ENCODE measurements at regions not wholly inside any gene's neighbourhood (a gene's known extent, or its start where the extent isn't known, plus 50 kb on each side); places are given as distances from the start of the nearest gene placed in this dataset.

DNA sequence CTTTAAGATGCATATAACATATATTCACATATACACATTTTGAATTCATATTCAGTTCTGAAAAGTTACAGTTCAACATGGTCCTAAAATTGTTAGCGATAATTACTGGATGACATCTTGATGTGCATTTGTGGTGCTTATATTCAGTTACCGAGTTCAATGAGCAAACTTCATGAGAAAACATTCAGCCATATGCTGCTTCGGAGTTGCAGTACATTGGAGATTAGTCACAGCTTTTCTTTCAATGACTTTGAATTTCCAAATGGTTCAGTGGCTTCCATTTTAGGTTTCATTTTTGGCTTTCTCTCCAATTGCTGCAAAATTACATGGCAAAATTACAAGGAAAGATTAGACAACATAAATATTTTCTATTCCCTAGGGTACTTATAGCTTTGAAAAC, 198.3 kb upstream of the CNTN3 start:
- no peaks in the 10 kb centered on the region for H3K36me3 ChIP-seq (ENCODE audit: control insufficient read depth in 2 of 2, extremely low read depth in 1 of 2, insufficient read depth in 2 of 2, low read length in 2 of 2)
- no peak overlapping the region for H3K4me2 ChIP-seq (ENCODE audit: insufficient read depth, low read length)
- CTCF ChIA-PET, result no interaction called here
- dilution Hi-C loops (cut with MboI; ENCODE audit: extremely low pct_ligation_motif_present, low sequenced_read_pairs) (no loop called here), intact Hi-C loops (cut with micrococcal nuclease) (no loop called here)
- POLR2A ChIA-PET, result no interaction called here
- no TSS peak for BruUV-seq (replicated peaks)
- peaks cover 2% of the 10 kb centered on the region for H3K9me3 ChIP-seq (replicated peaks; ENCODE audit: control insufficient read depth, insufficient read depth, low read length)
- H3K9me1 ChIP-seq (replicated peaks; ENCODE audit: control insufficient read depth, extremely low read depth, insufficient read depth, low read length), result no peaks in the 10 kb centered on the region
- TF ChIP-seq POLR2AphosphoS5 (IDR thresholded peaks at IDR 0.05; ENCODE audit: insufficient read depth, low read depth, low read length) (no peak), GATA2 (IDR thresholded peaks at IDR 0.05; ENCODE audit: insufficient read depth, insufficient read length, low read depth, low read length) (no peak), POLR2A (IDR thresholded peaks at IDR 0.05; ENCODE audit: low read depth, low read length) (no peak), EZH2 (IDR thresholded peaks at IDR 0.05; ENCODE audit: borderline replicate concordance, low read depth, low read length, severe bottlenecking) (no peak), MYC (IDR thresholded peaks at IDR 0.05; ENCODE audit: low read depth, low read length) (no peak), JUN (IDR thresholded peaks at IDR 0.05; ENCODE audit: borderline replicate concordance, insufficient read depth, insufficient read length, low read depth) (no peak), FOS (IDR thresholded peaks at IDR 0.05; ENCODE audit: borderline replicate concordance, insufficient read depth, low read length) (no peak)
- TF ChIP-seq, protein P1, sequence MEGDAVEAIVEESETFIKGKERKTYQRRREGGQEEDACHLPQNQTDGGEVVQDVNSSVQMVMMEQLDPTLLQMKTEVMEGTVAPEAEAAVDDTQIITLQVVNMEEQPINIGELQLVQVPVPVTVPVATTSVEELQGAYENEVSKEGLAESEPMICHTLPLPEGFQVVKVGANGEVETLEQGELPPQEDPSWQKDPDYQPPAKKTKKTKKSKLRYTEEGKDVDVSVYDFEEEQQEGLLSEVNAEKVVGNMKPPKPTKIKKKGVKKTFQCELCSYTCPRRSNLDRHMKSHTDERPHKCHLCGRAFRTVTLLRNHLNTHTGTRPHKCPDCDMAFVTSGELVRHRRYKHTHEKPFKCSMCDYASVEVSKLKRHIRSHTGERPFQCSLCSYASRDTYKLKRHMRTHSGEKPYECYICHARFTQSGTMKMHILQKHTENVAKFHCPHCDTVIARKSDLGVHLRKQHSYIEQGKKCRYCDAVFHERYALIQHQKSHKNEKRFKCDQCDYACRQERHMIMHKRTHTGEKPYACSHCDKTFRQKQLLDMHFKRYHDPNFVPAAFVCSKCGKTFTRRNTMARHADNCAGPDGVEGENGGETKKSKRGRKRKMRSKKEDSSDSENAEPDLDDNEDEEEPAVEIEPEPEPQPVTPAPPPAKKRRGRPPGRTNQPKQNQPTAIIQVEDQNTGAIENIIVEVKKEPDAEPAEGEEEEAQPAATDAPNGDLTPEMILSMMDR (IDR thresholded peaks at IDR 0.05; ENCODE audit: extremely low read depth in 1 of 2, insufficient read depth in 1 of 2, low read depth in 1 of 2, low read length in 2 of 2), result no peak
- TF ChIP-seq, protein P2, sequence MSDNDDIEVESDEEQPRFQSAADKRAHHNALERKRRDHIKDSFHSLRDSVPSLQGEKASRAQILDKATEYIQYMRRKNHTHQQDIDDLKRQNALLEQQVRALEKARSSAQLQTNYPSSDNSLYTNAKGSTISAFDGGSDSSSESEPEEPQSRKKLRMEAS (IDR thresholded peaks at IDR 0.05; ENCODE audit: insufficient read depth, insufficient read length), result no peak
- H3K9ac ChIP-seq (replicated peaks; ENCODE audit: extremely low read depth, insufficient read depth, low read length), result no peak overlapping the region
- H3K79me2 ChIP-seq (ENCODE audit: control insufficient read depth, insufficient read depth, low read length), result no peaks in the 10 kb centered on the region
- no peak for DNase-seq (ENCODE audit: low read depth, low spot score)
- no peaks in the 10 kb centered on the region for H4K20me1 ChIP-seq (replicated peaks; ENCODE audit: control insufficient read depth, extremely low read depth, insufficient read depth, low read length)
- no peak overlapping the region for H3K27ac ChIP-seq (ENCODE audit: insufficient read depth, low read depth, low read length)
- H2AFZ ChIP-seq (ENCODE audit: low read depth, low read length), result no peak overlapping the region
- FAIRE-seq, result no peak
- no peaks in the 10 kb centered on the region for H3K4me1 ChIP-seq (ENCODE audit: control insufficient read depth, extremely low read depth, insufficient read depth, low read length)
- H3K4me3 ChIP-seq (replicated peaks in 1 of 3; ENCODE audit: insufficient read depth in 1 of 3, low read depth in 1 of 3, low read length in 3 of 3), result no peak overlapping the region
- no peaks in the 10 kb centered on the region for H3K27me3 ChIP-seq (ENCODE audit: control insufficient read depth in 2 of 2, insufficient read depth in 2 of 2, low read length in 2 of 2)
